Dermis microvascular lymphatic vessel endothelial cell (primary cell): ENCODE measurements at regions not wholly inside any gene's neighbourhood (a gene's known extent, or its start where the extent isn't known, plus 50 kb on each side); places are given as distances from the start of the nearest gene placed in this dataset.

Experiments used
- DNase-seq, 2 donors: peaks; one replicate each; pipeline versions ENCODE4 v3.0.0 to v3.0.0-alpha.2; 2010; ENCODE audit warnings: low read depth in 2 of 2

DNA sequence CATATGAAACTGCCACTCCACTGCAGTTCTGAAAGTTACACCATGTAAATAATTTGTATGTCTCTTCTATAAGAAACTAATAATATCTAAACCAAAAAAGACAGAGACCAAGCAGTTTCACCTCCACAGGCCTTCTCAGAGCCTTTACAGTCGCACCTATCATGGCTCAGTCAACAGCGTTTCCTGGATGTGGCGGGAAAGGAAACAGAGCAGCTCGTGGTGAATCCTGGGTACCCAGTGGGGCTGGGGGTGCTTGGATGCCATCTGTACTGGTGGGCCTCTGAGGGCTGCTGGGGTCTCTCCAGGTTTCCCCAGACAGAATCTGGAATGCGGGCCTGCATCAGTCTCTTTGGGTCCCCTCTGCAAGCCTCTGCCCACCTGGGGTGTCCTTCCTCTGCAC, 100.2 kb upstream of the CASZ1 start:
- DNase-seq = no peak

GRCh38 chr1:10897321-10897980, 101.0 kb upstream of the CASZ1 start:
- no peak for DNase-seq

GRCh38 chr1:10897981-10898728, 101.7 kb upstream of the CASZ1 start:
- DNase-seq = no peak

GRCh38 chr1:10898921-10899320, 102.5 kb upstream of the CASZ1 start:
- DNase-seq = no peak

DNA sequence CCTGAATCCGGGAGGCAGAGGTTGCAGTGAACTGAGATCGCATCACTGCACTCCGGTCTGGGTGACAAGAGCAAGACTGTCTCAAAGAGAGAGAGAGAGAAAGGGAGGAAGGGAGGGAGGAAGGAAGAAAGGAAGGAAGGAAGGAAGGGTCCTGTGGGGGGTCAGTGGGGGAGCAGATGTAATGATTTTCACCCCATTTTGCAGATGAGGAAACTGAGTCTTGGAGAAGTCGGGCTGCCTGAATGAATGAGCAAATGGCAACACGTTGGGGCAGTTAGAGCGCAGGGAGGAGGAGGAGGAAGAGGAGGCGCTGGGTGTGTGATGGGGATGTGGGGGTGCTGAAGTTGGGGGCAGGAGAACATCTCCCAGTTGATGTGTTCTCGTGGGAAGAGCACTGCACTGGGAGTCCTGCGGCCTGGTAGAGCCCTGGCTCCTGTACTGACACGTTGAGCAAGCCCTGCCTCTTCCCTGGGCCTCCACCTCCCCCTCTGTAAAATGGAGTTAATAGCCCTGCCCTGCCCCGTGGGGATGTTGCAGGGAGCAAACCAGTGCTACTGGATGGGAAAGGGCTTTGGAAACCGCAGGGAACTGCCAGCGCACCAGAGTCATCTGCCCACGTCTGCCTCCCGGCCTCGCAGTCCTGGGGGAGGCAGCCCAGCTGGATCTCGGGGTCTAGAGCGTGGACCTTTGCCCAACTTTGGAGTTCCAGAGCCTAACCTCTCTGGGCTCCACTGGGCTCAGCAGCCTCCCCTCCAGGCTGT, 103.2 kb upstream of the CASZ1 start:
- DNase-seq = no peak

GRCh38 chr1:10900251-10900651, 103.8 kb upstream of the CASZ1 start:
- DNase-seq = no peak

DNA sequence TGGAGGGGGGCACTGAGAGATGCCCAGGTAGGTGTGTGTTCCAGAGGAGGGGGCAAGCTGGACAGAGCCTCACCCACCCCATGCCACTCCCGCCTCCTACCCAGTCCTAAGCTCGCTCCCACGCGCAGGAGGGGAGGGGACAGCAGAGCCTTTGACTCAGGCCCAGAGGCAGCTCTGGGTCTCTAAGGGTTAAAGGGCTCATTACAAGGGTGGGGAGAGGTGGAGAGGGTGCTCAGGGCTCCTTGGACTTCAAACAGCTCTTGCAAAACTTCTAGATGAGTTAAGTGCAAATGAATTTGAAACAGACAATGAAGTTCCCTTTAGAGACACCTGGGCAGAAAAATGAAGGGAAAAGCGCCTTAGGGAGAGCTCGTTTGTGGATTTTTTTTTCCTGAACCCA, 104.2 kb upstream of the CASZ1 start:
- no peak for DNase-seq

DNA sequence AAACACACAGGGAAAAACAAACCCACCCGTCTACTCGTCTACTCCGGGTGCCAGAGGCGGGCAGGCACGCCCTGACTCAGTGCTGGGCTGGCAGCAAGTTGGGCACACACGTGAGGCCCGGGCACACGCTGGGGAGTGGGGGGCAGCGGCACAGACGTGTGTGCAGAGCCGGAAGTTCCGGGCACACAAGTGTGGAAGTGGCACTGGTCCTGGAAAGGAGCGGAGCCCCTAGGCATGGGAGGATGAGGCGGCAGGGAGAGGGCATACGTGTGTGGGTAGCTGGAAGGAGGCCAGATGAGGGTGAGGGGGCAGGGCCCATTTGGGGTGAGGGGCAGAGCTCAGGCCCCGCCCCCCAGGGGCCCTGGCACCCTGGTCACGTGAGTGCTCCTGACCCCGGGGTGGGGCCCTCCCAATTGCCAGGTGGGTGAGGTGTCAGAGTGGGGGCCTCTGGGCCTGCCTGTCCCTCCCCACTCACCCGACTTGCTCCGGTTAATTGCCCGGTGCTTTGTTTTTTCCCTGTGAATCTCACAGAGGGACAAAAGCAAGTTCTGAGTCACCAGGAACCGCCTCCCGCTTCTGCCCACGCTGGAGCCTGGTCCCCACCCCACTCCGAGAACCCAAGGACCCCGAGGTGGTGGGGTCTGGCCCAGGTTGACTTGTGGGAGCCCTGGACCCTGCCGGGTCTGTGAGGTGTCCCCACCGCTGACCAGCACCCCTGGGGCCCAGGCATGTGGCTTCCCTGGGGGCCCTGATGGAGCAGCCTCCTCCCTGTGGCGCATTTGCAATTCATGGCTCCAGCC, 104.8 kb upstream of the CASZ1 start:
- peak in 1 of 2 donors; percentile 26 for DNase-seq

GRCh38 chr1:10901891-10902805, 105.7 kb upstream of the CASZ1 start:
- DNase-seq = no peak

GRCh38 chr1:10903421-10903820, 107.0 kb upstream of the CASZ1 start:
- no peak for DNase-seq

DNA sequence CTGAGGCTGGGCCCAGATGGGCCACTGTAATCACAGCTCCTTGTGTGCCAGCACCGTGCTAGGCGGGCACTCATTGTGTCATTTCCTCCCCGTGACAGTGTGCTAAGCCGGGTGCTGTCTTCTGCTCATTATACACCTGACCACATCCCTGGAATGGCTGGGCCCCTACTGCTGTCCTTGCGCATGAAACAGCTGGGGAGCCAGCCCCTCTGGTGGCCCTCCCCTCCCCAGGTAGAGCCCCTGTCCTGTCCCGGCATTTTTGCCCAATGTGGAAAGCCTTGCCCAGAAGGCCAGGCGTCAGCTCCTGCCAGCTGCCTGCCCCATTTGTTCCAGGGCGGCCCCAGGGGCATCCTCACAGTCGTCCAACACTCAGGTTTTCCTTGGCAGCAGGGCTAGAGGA, 107.4 kb upstream of the CASZ1 start:
- no peak for DNase-seq

DNA sequence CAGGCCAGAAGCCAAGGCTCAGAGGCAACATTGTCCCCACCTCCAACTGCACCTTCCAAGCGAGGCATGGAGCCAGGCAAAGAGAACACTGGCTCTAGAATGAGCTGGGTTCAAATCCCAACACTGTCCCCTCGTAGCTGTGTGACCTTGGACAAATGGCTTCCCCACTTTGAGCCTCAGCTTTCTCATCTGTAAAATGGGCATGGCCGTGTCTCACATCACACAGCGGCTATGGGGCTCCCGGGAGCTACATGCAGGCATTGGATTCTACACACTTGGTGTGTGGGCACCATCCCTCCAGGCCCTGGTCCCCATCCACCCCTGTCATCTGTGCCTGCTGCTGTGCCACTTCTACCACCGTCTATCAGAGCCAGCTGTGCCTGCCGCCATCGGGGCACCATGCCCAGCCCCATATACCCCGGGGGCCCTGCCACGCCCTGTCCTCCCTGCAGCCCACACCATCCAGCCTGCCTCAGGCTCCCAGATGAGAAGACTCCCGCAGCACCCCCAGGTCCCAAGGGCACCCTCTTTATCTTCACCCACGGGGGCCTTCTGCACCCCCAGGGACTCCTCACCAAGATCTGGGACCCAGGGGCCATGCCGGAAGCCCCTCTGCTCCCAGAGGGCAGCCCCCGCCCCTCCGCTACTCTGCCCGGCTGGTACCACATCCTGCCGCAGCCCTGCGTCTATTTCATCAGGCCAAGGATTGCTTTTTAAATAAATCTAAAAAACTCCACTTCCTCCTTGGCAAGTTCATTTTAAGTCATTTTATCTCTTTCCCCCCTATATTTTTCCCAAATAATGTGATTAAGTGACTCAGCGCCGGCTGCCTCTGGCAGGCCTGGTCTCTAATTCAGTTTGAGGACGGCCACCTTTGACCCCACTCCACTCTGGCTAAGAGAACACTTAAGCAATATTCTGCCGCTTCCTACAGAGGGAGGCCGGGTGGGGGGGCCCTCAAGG, 107.8 kb upstream of the TARDBP start:
- no peak for DNase-seq

GRCh38 chr1:10905841-10906655, 106.4 kb upstream of the TARDBP start:
- no peak for DNase-seq

- DNase-seq = no peak
Observed at GRCh38 chr1:10906866-10907519, 105.5 kb upstream of the TARDBP start.

DNA sequence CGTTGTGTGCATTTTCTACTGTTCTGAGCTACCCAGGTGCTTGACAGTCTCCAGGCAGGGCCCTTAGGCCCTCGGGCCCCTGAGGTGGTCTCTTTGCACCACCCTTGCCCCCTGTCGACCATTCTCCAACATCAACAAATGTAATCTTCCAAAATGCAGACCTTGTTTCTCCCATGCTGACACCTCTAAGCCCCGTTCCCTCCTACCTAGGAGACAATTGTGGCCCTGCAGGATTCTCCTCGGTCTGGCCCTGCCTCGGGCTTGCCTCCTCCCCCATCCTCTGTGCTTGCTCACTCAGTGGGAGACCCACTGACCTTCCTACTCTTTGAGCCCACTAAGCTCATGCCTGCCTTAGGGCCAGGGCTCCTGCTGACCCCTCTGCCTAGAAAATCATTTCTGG, 104.2 kb upstream of the TARDBP start:
- no peak for DNase-seq

DNA sequence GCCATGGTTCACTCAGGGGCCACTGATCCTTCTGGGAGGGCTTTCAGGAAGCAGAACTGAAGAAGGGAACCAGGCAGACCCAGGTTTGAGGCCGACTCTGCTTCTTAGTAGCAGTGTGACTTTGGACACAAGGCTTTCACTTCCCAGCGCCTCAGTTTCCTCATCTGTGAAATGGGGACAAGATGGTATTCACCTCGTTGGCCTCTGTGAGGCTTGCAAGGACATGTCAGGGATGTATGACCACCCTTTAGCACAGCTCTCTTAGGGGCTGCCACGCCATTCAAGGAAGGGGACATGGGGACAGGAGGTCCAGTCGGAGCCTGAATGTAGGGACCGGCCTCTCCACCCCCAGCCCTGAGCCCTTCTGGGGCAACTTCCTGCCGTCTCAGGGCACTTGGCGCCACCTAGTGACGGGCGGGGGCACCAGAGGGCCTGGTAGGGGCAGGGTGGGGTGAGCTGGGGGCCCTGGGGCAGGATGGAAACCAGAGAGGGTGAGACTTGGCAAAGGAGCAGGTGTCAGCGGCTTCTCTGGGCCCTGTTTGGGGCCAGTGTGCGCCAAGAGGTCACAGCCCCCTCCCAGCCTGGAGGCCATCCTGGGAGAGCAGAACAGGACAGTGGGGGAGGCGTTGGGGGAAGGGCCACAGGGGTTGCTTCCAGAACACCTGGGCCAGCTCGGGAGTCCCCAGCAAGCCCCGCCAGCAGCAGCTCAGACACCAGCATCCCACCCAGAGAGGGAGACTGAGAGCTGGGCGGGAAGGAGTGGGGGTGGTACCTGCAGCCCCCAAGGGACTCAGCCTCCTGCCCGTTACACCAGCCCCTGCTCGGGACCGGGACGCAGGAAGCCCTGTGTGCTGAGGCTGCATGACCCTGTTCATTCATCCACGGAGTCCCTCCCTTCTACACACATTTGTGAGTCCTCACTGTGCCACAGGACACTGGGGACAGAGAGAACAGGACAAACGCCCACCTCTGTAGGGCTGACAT, 102.5 kb upstream of the TARDBP start:
- peak in 1 of 2 donors; percentile 26 for DNase-seq
